ENCODE measurements at regions not wholly inside any gene's neighbourhood (a gene's known extent, or its start where the extent isn't known, plus 50 kb on each side); places are given as distances from the start of the nearest gene placed in this dataset.

DNA sequence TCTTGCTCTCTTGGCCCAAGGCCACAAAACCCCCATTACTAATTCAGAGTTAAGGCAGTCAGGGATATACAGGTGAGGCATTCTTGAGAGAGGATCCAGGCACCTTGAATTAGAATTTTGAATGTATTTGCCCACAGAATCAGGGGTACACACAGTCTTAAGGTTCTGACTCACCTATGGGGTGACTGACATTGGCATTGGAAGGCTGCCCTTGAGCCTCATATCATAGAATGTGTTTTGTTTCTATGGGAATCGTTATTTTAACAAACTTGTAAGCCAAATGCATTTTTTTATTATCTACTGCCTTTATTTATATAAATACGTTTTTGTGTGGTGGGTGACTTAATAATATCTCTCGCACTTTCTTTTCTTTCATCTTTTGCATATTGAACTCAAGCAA lies 218.6 kb upstream of the CITED2 start:
- no peak for TF ChIP-seq CTCF (IDR thresholded peaks at IDR 0.05)
- no peak for TF ChIP-seq POLR2A (IDR thresholded peaks at IDR 0.05)
- intact Hi-C loops (cut with DNase I; ENCODE audit: low total_unique reads): no loop called here

DNA sequence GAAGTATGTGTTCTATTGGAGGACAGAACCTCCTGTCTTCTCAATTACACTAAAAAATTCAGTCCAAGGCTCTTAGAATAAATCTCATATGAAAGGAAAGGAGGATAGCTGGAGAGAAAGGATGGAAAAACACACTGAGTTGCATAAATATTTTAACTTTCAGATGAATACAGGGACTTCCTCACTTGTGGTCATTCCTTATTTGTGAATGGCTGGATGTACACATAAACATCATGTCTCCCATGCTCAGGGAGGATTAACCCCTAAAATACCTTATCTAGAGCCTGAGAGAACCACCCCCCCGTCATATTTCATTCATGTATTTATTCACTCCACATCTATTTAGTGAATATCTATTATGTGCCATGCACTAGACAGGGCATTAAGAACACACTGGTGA lies 217.6 kb upstream of the CITED2 start:
- Histone ChIP-seq H3K4me3 (no peak overlapping the region), H3K27me3 (no peaks in the 10 kb centered on the region), H3K9me3 (no peaks in the 10 kb centered on the region), H3K4me1 (peaks cover 43% of the 10 kb centered on the region), H3K27ac (peak overlapping the region; percentile 0 to 57), H3K36me3 (ENCODE audit: low read depth, missing control alignments) (no peaks in the 10 kb centered on the region)
- TF ChIP-seq CTCF (IDR thresholded peaks at IDR 0.05) (no peak), POLR2A (IDR thresholded peaks at IDR 0.05) (no peak)
- 69 to 76% methylated on average over 1 of the region's 1 CpG for whole genome bisulfite sequencing, 2 donors
- intact Hi-C loops (cut with DNase I; ENCODE audit: low total_unique reads): no loop called here
- no peak for DNase-seq

More for the DNA sequence above, 218.6 kb upstream of the CITED2 start:
- DNase-seq: no peak
- Histone ChIP-seq H3K36me3 (ENCODE audit: low read depth, missing control alignments) (no peaks in the 10 kb centered on the region), H3K9me3 (no peaks in the 10 kb centered on the region), H3K27me3 (no peaks in the 10 kb centered on the region), H3K4me1 (peaks cover 45% of the 10 kb centered on the region), H3K4me3 (no peak overlapping the region), H3K27ac (peak overlapping the region in 1 of 2 donors; percentile 57)
- 90 to 92% methylated on average over 3 of the region's 3 CpGs for WGBS, 2 donors

DNA sequence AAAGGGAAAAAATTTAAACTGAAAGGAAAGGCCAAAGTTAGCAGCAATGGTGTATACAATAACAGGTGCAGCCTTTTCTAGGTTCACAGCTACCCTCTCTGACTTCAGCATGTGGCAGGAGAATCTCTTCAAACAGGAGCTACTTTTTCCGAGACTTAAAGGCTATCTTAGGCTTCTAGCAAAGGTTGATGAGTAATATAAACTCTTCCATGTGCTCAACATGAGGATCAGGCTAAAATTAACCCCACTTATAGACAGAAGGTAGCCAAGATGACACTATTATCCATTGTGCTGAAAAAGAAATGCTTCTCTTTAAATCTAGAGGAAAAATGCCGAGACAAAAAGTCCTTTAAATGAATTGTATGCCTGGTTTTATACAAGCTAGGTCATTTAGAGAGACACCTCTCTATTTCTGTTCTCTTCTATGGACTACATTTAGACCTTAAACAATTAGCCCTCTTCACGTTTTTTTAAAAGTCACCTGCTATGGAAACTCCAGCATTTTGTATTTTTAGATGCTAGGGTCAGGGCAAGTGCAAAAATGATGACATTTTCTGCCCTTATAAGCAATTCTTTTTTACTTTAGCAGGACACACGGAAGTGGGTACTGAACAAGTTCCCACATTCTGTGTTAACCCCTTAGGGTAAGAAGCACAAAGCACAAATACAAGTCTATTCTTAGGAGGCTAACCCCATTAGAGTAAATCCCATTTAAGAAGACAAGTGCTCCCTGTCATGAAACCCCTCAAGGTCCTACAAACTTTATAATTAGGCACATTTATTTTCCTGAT lies 216.8 kb upstream of the CITED2 start:
- no peak for TF ChIP-seq POLR2A (IDR thresholded peaks at IDR 0.05)
- no peak for TF ChIP-seq CTCF (IDR thresholded peaks at IDR 0.05)
- H3K27me3 ChIP-seq: no peaks in the 10 kb centered on the region
- no peak overlapping the region for H3K4me3 ChIP-seq
- DNase-seq: no peak
- H3K36me3 ChIP-seq (ENCODE audit: low read depth, missing control alignments): no peaks in the 10 kb centered on the region
- H3K4me1 ChIP-seq: peaks cover 43% of the 10 kb centered on the region
- no peaks in the 10 kb centered on the region for H3K9me3 ChIP-seq
- WGBS, 2 donors: 42 to 47% methylated on average over 4 of the region's 4 CpGs
- intact Hi-C loops (cut with DNase I; ENCODE audit: low total_unique reads): no loop called here
- peak overlapping the region; percentile 0 to 57 for H3K27ac ChIP-seq

DNA sequence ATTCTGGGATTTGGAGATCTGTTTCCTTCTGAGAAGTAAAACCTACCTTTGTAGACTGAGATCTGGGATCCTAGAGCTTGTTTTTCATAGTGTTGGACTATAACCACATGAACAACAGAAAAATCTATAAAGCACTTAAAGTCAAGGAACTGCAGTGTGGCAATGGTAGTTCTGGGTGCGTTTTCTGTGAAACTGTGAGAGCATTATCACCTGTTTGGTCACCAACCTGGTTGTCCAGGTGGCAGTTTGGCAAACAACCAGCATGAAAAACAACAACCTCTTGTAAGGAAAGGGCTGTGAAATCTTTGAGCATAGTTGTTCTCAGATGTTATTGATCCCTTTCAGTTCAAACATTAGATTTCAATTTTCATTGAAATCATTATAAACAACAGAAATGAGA lies 215.8 kb upstream of the CITED2 start:
- no peaks in the 10 kb centered on the region for H3K9me3 ChIP-seq
- H3K36me3 ChIP-seq (ENCODE audit: low read depth, missing control alignments): no peaks in the 10 kb centered on the region
- intact Hi-C loops (cut with DNase I; ENCODE audit: low total_unique reads): no loop called here
- no peak overlapping the region for H3K4me3 ChIP-seq
- no peaks in the 10 kb centered on the region for H3K27me3 ChIP-seq
- TF ChIP-seq CTCF (IDR thresholded peaks at IDR 0.05) (no peak), POLR2A (IDR thresholded peaks at IDR 0.05) (no peak)
- peaks cover 39% of the 10 kb centered on the region for H3K4me1 ChIP-seq
- H3K27ac ChIP-seq: peak overlapping the region; percentile 21 to 32
- DNase-seq: no peak
- WGBS, 2 donors: 88 to 90% methylated on average over 1 of the region's 1 CpG
